ENCODE measurements at regions not wholly inside any gene's neighbourhood (a gene's known extent, or its start where the extent isn't known, plus 50 kb on each side); places are given as distances from the start of the nearest gene placed in this dataset.

DNA sequence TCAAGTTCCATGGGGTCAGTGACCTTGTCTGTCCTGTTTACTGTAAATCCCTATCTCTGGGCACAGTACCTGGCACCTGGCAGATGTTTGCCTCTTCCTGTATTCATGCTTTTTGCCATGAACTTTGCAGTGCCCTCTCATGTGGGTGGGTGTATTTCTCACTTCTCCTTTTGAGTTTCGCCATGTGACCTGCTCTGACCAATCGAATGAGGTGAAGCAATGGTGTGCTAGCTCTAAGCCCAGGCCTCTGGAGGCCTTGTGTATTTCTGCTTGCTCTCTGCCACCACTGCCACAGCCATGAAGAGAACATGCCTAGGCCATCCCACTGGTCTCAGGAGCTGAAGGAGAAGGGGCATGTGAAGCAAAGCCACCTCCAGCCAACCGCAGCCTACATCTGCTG lies 185.5 kb upstream of the ZC3H12A start:
- TF ChIP-seq EP300 (IDR thresholded peaks at IDR 0.05) = no peak
- no peak for TF ChIP-seq POLR2A (IDR thresholded peaks at IDR 0.05)
- H3K9me3 ChIP-seq = peaks cover 0 to 3% (median 0%) of the 10 kb centered on the region in 3 donors
- WGBS, 2 donors (ENCODE audit: low coverage in 1 of 2) = 100% methylated on average over 1 of the region's 3 CpGs
- H3K4me1 ChIP-seq = no peaks in the 10 kb centered on the region
- H3K27me3 ChIP-seq = peaks cover 58% of the 10 kb centered on the region
- H3K4me3 ChIP-seq = no peak overlapping the region
- no peak for ATAC-seq
- H3K36me3 ChIP-seq = no peaks in the 10 kb centered on the region
- no peak overlapping the region for H3K27ac ChIP-seq

DNA sequence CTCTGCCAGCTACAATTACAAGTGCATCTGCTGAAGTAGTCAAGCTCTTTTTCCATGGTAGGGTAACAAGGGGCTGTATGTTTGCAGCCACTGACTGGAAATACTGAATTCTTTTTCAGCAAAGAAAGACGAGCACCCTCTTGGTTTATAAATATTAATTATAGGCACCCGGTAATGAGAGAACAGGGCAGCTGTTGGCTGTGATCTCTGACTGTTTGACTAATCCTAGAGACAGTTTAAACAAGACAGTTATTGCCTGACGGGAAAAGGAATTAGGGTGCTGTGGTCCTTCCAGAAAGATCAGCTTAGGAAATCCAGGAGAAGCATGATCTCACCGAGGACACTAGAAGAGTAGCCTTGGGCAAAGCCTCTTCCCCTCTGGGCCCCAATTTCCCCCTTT lies 183.7 kb upstream of the ZC3H12A start:
- WGBS, 2 donors (ENCODE audit: low coverage in 1 of 2) = 7 to 13% methylated on average over 3 to 4 of the region's 4 CpGs
- no peaks in the 10 kb centered on the region for H3K4me1 ChIP-seq
- H3K9me3 ChIP-seq = no peaks in the 10 kb centered on the region
- TF ChIP-seq POLR2A (IDR thresholded peaks at IDR 0.05) = no peak
- no peak for TF ChIP-seq CTCF (IDR thresholded peaks at IDR 0.05)
- H3K36me3 ChIP-seq = no peaks in the 10 kb centered on the region
- peaks cover 69% of the 10 kb centered on the region for H3K27me3 ChIP-seq
- no peak for ATAC-seq
- no peak overlapping the region for H3K27ac ChIP-seq
- H3K4me3 ChIP-seq = no peak overlapping the region

- ATAC-seq = no peak
- Histone ChIP-seq H3K36me3 (no peaks in the 10 kb centered on the region), H3K27me3 (peaks cover 78% of the 10 kb centered on the region), H3K4me3 (no peak overlapping the region), H3K4me1 (no peaks in the 10 kb centered on the region), H3K27ac (no peak overlapping the region), H3K9me3 (no peaks in the 10 kb centered on the region)
- WGBS, 2 donors (ENCODE audit: low coverage in 1 of 2) = 55 to 57% methylated on average over 3 to 5 of the region's 9 CpGs
- TF ChIP-seq EP300 (IDR thresholded peaks at IDR 0.05) (no peak), CTCF (IDR thresholded peaks at IDR 0.05) (no peak), POLR2AphosphoS5 (IDR thresholded peaks at IDR 0.05) (no peak), POLR2A (IDR thresholded peaks at IDR 0.05) (no peak)
Measured at GRCh38 chr1:37292789-37293188, 181.6 kb upstream of the ZC3H12A start.

DNA sequence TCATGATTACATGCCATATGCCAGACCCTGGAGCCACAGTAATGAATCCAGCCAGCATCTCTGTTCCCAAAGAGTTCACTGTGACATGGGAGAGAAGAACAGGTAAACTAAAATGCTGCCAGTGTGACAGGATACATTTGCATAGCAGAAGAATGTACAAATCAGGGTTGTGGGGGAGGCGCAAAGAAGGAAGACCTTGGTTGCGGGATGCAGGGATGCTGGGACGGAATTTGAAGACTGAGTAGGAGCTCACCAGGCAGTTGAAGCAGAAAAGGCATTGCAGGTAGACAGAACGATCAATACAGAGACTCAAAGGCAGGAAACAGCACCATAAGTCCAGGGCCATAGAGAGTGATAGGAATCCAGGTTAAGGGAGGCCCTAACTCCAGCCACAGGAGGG lies 180.3 kb upstream of the ZC3H12A start:
- Histone ChIP-seq H3K27me3 (peaks cover 83% of the 10 kb centered on the region), H3K36me3 (no peaks in the 10 kb centered on the region), H3K9me3 (no peaks in the 10 kb centered on the region), H3K27ac (no peak overlapping the region), H3K4me3 (no peak overlapping the region), H3K4me1 (no peaks in the 10 kb centered on the region)
- TF ChIP-seq EP300 (IDR thresholded peaks at IDR 0.05) (no peak), CTCF (IDR thresholded peaks at IDR 0.05) (no peak), POLR2A (IDR thresholded peaks at IDR 0.05) (no peak), POLR2AphosphoS5 (IDR thresholded peaks at IDR 0.05) (no peak)
- no peak for ATAC-seq
- 76 to 88% methylated on average over 4 of the region's 4 CpGs for WGBS, 2 donors (ENCODE audit: low coverage in 1 of 2)

DNA sequence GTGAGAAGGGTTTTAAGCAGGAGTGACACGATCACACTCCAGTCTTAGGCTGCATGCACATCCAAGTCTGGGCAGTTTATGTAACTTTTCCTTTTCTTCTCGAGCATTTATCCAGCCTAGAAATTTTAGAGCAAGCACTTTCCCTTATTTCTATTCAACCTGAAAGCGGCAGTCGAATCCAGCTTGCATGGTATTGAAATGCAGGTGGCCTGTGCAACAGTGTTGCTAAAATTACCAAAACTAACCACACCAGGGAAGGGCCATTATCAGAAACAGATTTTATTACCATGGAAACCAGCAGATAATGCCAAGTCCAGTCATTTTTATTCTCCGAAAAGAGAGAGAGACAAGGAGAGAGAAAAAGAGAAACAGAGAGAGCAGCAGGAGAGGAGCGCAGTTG lies 179.9 kb upstream of the ZC3H12A start:
- Histone ChIP-seq H3K9me3 (no peaks in the 10 kb centered on the region), H3K4me3 (no peak overlapping the region), H3K27ac (no peak overlapping the region), H3K4me1 (no peaks in the 10 kb centered on the region), H3K36me3 (no peaks in the 10 kb centered on the region), H3K27me3 (peaks cover 86% of the 10 kb centered on the region)
- TF ChIP-seq POLR2AphosphoS5 (IDR thresholded peaks at IDR 0.05) (no peak), POLR2A (IDR thresholded peaks at IDR 0.05) (no peak), CTCF (IDR thresholded peaks at IDR 0.05) (no peak), EP300 (IDR thresholded peaks at IDR 0.05) (no peak)
- 48 to 49% methylated on average over 3 to 4 of the region's 6 CpGs for WGBS, 2 donors (ENCODE audit: low coverage in 1 of 2)
- ATAC-seq = no peak

- Histone ChIP-seq H3K4me3 (no peak overlapping the region), H3K9me3 (no peaks in the 10 kb centered on the region), H3K4me1 (no peaks in the 10 kb centered on the region), H3K27ac (no peak overlapping the region), H3K27me3 (peaks cover 82% of the 10 kb centered on the region), H3K36me3 (no peaks in the 10 kb centered on the region)
- no peak for TF ChIP-seq CTCF (IDR thresholded peaks at IDR 0.05)
- TF ChIP-seq POLR2AphosphoS5 (IDR thresholded peaks at IDR 0.05) = no peak
- no peak for TF ChIP-seq EP300 (IDR thresholded peaks at IDR 0.05)
- no peak for TF ChIP-seq POLR2A (IDR thresholded peaks at IDR 0.05)
- WGBS, 2 donors (ENCODE audit: low coverage in 1 of 2) = 65 to 68% methylated on average over 3 to 4 of the region's 6 CpGs
- ATAC-seq = no peak
Measured at GRCh38 chr1:37298769-37299168, 175.6 kb upstream of the ZC3H12A start.
